ENCODE measurements at regions not wholly inside any gene's neighbourhood (a gene's known extent, or its start where the extent isn't known, plus 50 kb on each side); places are given as distances from the start of the nearest gene placed in this dataset.

- CTCF ChIA-PET (ENCODE audit: low intra/inter-chr PET ratio) = no interaction called here
- in situ Hi-C loops (cut with MboI) = no loop called here
These were observed 126.2 kb downstream of the TRIB2 start for GRCh38 chr2:12842917-12843316.

More at GRCh38 chr2:12842917-12843316, 126.2 kb downstream of the TRIB2 start:
- Histone ChIP-seq H3K9ac (ENCODE audit: insufficient read depth in 1 of 2, low read depth in 2 of 2, low read length in 2 of 2) (no peak overlapping the region), H4K20me1 (replicated peaks; ENCODE audit: control insufficient read depth, insufficient read depth, low read length) (no peaks in the 10 kb centered on the region), H3K79me2 (ENCODE audit: control insufficient read depth, insufficient read depth, low read length) (no peaks in the 10 kb centered on the region), H2AFZ (ENCODE audit: low read depth, low read length) (no peak overlapping the region), H3K4me3 (no peak overlapping the region), H3K4me2 (ENCODE audit: insufficient read depth, low read length) (no peak overlapping the region), H3K9me3 (replicated peaks; ENCODE audit: control insufficient read depth, insufficient read depth, low read depth, low read length) (no peaks in the 10 kb centered on the region), H3K36me3 (ENCODE audit: control insufficient read depth, insufficient read depth, low read length) (no peaks in the 10 kb centered on the region), H3K27ac (ENCODE audit: extremely low read depth, low read depth, low read length) (no peak overlapping the region), H3K27me3 (ENCODE audit: control insufficient read depth in 2 of 2, insufficient read depth in 2 of 2, low read length in 2 of 2) (peaks cover 4 to 21% of the 10 kb centered on the region in 2 experiments; a peak in 2 of 5 replicates), H3K9me1 (ENCODE audit: control insufficient read depth, insufficient read depth, low read length) (no peaks in the 10 kb centered on the region), H3K4me1 (replicated peaks in 1 of 2; ENCODE audit: control insufficient read depth in 2 of 2, insufficient read depth in 2 of 2, low read length in 2 of 2) (no peaks in the 10 kb centered on the region)
- TF ChIP-seq CLOCK (CRISPR knock-in tag; IDR thresholded peaks at IDR 0.05; ENCODE audit: borderline replicate concordance) (no peak), ZNF12 (CRISPR knock-in tag; IDR thresholded peaks at IDR 0.05) (no peak), TEAD4 (IDR thresholded peaks at IDR 0.05; ENCODE audit: low read length) (no peak), TEAD4 (CRISPR knock-in tag; IDR thresholded peaks at IDR 0.05; ENCODE audit: borderline replicate concordance) (no peak), FIP1L1 (IDR thresholded peaks at IDR 0.05; ENCODE audit: low read depth, low read length, poor library complexity, severe bottlenecking) (no peak), KDM1A (IDR thresholded peaks at IDR 0.05) (no peak), CREM (IDR thresholded peaks at IDR 0.05; ENCODE audit: low read depth) (no peak), CCAR2 (IDR thresholded peaks at IDR 0.05; ENCODE audit: low read depth, low read length) (no peak), ZNF232 (CRISPR knock-in tag; IDR thresholded peaks at IDR 0.05) (no peak), ZKSCAN1 (IDR thresholded peaks at IDR 0.05; ENCODE audit: low read depth, low read length) (no peak), CBX3 (IDR thresholded peaks at IDR 0.05; ENCODE audit: borderline replicate concordance in 1 of 2, low read length in 2 of 2) (no peak), CSDE1 (IDR thresholded peaks at IDR 0.05) (no peak), KLF1 (tag; IDR thresholded peaks at IDR 0.05) (no peak), CBFA2T2 (conservative IDR thresholded peaks at IDR 0.05) (no peak), AFF4 (CRISPR knock-in tag; IDR thresholded peaks at IDR 0.05) (no peak)
- intact Hi-C loops (cut with micrococcal nuclease) = no loop called here
- DNase-seq (ENCODE audit: extremely low read depth in 1 of 4, low spot score in 3 of 4) (no peak), ATAC-seq (no peak), FAIRE-seq (peak; percentile 11)
- no TSS peak for BruUV-seq (replicated peaks)
- WGBS (ENCODE audit: insufficient coverage, low coverage, missing lambda C conversion rate) = 2% methylated on average over 4 of the region's 4 CpGs
- POLR2A ChIA-PET = no interaction called here
